Dedifferentiated amniotic fluid mesenchymal stem cell (primary cell): ENCODE measurements at regions not wholly inside any gene's neighbourhood (a gene's known extent, or its start where the extent isn't known, plus 50 kb on each side); places are given as distances from the start of the nearest gene placed in this dataset.
A peak's percentile ranks its signal among the peaks of the same experiment; 100 is the strongest.

Experiments used
- DNase-seq: peaks from one replicate; pipeline ENCODE4 v3.0.0-alpha.2; 2016; ENCODE audit errors: extremely low spot score

GRCh38 chr16:86740298-86740697 is 161.9 kb downstream of the FOXL1 start:
- no peak for DNase-seq

- DNase-seq: peak; percentile 51
Measured at GRCh38 chr16:86740906-86741799, 162.8 kb downstream of the FOXL1 start.

- no peak for DNase-seq
Measured at GRCh38 chr16:86747761-86748160, 169.4 kb downstream of the FOXL1 start.

- no peak for DNase-seq
Measured at GRCh38 chr16:86748652-86749051, 170.3 kb downstream of the FOXL1 start.

- peak; percentile 84 for DNase-seq
Measured at GRCh38 chr16:86751076-86752030, 173.0 kb downstream of the FOXL1 start.

GRCh38 chr16:86752582-86753175 is 174.3 kb downstream of the FOXL1 start:
- DNase-seq: no peak

- no peak for DNase-seq
Measured at GRCh38 chr16:86753399-86753798, 175.1 kb downstream of the FOXL1 start.

- no peak for DNase-seq
Measured at GRCh38 chr16:86755571-86756006, 177.2 kb downstream of the FOXL1 start.

GRCh38 chr16:86756882-86757703 is 178.7 kb downstream of the FOXL1 start:
- DNase-seq: no peak

GRCh38 chr16:86757704-86758040 is 179.3 kb downstream of the FOXL1 start:
- DNase-seq: no peak

- no peak for DNase-seq
Measured at GRCh38 chr16:86758932-86759331, 180.6 kb downstream of the FOXL1 start.

GRCh38 chr16:86761111-86762031 is 183.0 kb downstream of the FOXL1 start:
- DNase-seq: peak; percentile 53

- no peak for DNase-seq
Measured at GRCh38 chr16:86762095-86762494, 183.7 kb downstream of the FOXL1 start.

- DNase-seq: no peak
Measured at GRCh38 chr16:86763819-86764218, 185.5 kb downstream of the FOXL1 start.

- DNase-seq: no peak
Measured at GRCh38 chr16:86764551-86764950, 186.2 kb downstream of the FOXL1 start.

GRCh38 chr16:86765389-86766026 is 187.2 kb downstream of the FOXL1 start:
- no peak for DNase-seq

GRCh38 chr16:86766700-86767099 is 188.4 kb downstream of the FOXL1 start:
- no peak for DNase-seq

- DNase-seq: no peak
Measured at GRCh38 chr16:86768228-86768791, 190.0 kb downstream of the FOXL1 start.

GRCh38 chr16:86768999-86769398 is 190.7 kb downstream of the FOXL1 start:
- no peak for DNase-seq
